ENCODE measurements at regions not wholly inside any gene's neighbourhood (a gene's known extent, or its start where the extent isn't known, plus 50 kb on each side); places are given as distances from the start of the nearest gene placed in this dataset.

DNA sequence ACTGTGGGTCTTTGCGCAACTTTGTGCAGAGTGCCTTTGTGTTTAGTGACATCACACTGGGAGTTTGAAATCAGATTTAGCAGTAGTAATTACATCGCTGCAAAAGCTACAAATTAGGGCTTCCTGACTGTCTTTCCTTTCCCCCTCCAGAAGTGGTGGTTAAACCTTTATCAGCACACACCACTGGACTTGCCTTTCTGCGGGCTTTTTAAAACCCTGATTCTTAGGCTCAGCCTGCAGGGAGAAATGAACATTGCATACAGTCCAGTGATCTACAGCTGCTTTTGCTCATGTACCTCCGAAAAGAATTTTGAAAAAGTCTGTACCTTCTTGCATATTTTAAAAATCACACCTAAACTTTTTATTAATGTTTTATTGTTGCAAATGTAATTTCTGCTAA is 219.7 kb upstream of the NAALADL2 start:
- TF ChIP-seq TAF1 (conservative IDR thresholded peaks at IDR 0.05): no peak
- no peak for TF ChIP-seq RAD21 (IDR thresholded peaks at IDR 0.05)
- TF ChIP-seq, protein P1, sequence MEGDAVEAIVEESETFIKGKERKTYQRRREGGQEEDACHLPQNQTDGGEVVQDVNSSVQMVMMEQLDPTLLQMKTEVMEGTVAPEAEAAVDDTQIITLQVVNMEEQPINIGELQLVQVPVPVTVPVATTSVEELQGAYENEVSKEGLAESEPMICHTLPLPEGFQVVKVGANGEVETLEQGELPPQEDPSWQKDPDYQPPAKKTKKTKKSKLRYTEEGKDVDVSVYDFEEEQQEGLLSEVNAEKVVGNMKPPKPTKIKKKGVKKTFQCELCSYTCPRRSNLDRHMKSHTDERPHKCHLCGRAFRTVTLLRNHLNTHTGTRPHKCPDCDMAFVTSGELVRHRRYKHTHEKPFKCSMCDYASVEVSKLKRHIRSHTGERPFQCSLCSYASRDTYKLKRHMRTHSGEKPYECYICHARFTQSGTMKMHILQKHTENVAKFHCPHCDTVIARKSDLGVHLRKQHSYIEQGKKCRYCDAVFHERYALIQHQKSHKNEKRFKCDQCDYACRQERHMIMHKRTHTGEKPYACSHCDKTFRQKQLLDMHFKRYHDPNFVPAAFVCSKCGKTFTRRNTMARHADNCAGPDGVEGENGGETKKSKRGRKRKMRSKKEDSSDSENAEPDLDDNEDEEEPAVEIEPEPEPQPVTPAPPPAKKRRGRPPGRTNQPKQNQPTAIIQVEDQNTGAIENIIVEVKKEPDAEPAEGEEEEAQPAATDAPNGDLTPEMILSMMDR (IDR thresholded peaks at IDR 0.05; ENCODE audit: low read depth, low read length, missing input control): no peak
- TF ChIP-seq, protein P2, sequence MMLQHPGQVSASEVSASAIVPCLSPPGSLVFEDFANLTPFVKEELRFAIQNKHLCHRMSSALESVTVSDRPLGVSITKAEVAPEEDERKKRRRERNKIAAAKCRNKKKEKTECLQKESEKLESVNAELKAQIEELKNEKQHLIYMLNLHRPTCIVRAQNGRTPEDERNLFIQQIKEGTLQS (IDR thresholded peaks at IDR 0.05): no peak
- TF ChIP-seq FOXA2 (IDR thresholded peaks at IDR 0.05): no peak
- TF ChIP-seq YY1 (IDR thresholded peaks at IDR 0.05): no peak
- TF ChIP-seq, protein P3, sequence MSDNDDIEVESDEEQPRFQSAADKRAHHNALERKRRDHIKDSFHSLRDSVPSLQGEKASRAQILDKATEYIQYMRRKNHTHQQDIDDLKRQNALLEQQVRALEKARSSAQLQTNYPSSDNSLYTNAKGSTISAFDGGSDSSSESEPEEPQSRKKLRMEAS (IDR thresholded peaks at IDR 0.05): no peak
